PC-3 (cell line): ENCODE measurements at regions not wholly inside any gene's neighbourhood (a gene's known extent, or its start where the extent isn't known, plus 50 kb on each side); places are given as distances from the start of the nearest gene placed in this dataset.

Source experiments
- ATAC-seq: fragments of 200-7000 bp; cut with Tn5 transposase; 2 replicates; pipeline ENCODE4 v1.9.1; 2020; ENCODE audit warnings: mild to moderate bottlenecking, moderate library complexity
- BruUV-seq: library from RNA; stranded (reverse); fragments of 400-500 nt; replicated peaks from 2 replicates; lab custom pipeline; 2021; lab: Mats Ljungman, UMichigan
- CTCF ChIA-PET: fragments of 300-600 bp; sonication (Branson Sonifier 250); formaldehyde crosslinking; loops from one replicate; lab custom pipeline; 2022; ENCODE audit warnings: antibody characterized with exemption; lab: Charles Lee
- POLR2A ChIA-PET: fragments of 300-600 bp; sonication (Branson Sonifier 250); formaldehyde crosslinking; loops from one replicate; lab custom pipeline; 2022; ENCODE audit warnings: antibody characterized with exemption; ENCODE audit not compliant: unreplicated experiment; lab: Charles Lee
- DNase-seq: peaks from one replicate; pipeline ENCODE4 v3.0.0-alpha.2; 2015
- H2AFZ ChIP-seq: fragments of 300-600 bp; sonication (generic); 2 replicates; pipeline ENCODE4 v1.6.0; 2016; ENCODE audit warnings: antibody characterized with exemption, low read length
- H3F3A ChIP-seq: fragments of 300-600 bp; sonication (generic); one replicate; pipeline ENCODE4 v1.6.0; 2017; ENCODE audit warnings: antibody characterized with exemption, low read length, control low read depth, mild to moderate bottlenecking; ENCODE audit not compliant: unreplicated experiment
- H3K27ac ChIP-seq: fragments of 300-600 bp; sonication (generic); 2 replicates; pipeline ENCODE4 v1.5.1; 2016; ENCODE audit warnings: mild to moderate bottlenecking, low read length
- H3K27me3 ChIP-seq: fragments of 300-600 bp; sonication (generic); 2 replicates; pipeline ENCODE4 v1.6.1; 2016; ENCODE audit warnings: low read length, mixed read lengths
- H3K36me3 ChIP-seq: fragments of 300-600 bp; sonication (generic); 2 replicates; pipeline ENCODE4 v1.6.1; 2016; ENCODE audit warnings: low read depth, mixed run types, low read length, mixed read lengths
- H3K4me1 ChIP-seq: fragments of 300-600 bp; sonication (generic); 2 replicates; pipeline ENCODE4 v1.5.1; 2016; ENCODE audit warnings: low read length; ENCODE audit not compliant: insufficient read depth
- H3K4me2 ChIP-seq: fragments of 300-600 bp; sonication (generic); 2 replicates; pipeline ENCODE4 v1.6.0; 2016; ENCODE audit warnings: low read length
- H3K4me3 ChIP-seq: fragments of 300-600 bp; sonication (generic); 2 replicates; pipeline ENCODE4 v1.5.1; 2016; ENCODE audit warnings: mild to moderate bottlenecking, low read length, mixed read lengths
- H3K79me2 ChIP-seq: fragments of 300-600 bp; sonication (generic); 2 replicates; pipeline ENCODE4 v1.6.1; 2017; ENCODE audit warnings: low read length, mixed read lengths
- H3K9ac ChIP-seq: fragments of 300-600 bp; sonication (generic); 2 replicates; pipeline ENCODE4 v1.6.0; 2016; ENCODE audit warnings: mild to moderate bottlenecking, low read length
- H3K9me2 ChIP-seq: fragments of 300-600 bp; sonication (generic); replicated peaks from 2 replicates; pipeline ENCODE4 v1.6.1; 2016; ENCODE audit warnings: mixed run types, low read length, mixed read lengths
- H3K9me3 ChIP-seq: fragments of 300-600 bp; sonication (generic); 2 replicates; pipeline ENCODE4 v1.6.1; 2016; ENCODE audit warnings: low read length, mixed read lengths
- H4K20me1 ChIP-seq: fragments of 300-600 bp; sonication (generic); 2 replicates; pipeline ENCODE4 v1.6.1; 2016; ENCODE audit warnings: low read length, mixed read lengths
- EZH2 ChIP-seq: fragments of 300-600 bp; sonication (generic); IDR thresholded peaks from one replicate; pipeline ENCODE4 v1.6.1; 2017; ENCODE audit warnings: antibody characterized with exemption, mild to moderate bottlenecking, low read length; ENCODE audit not compliant: unreplicated experiment
- EZH2phosphoT487 ChIP-seq: fragments of 300-600 bp; sonication (generic); IDR thresholded peaks from 2 replicates; pipeline ENCODE4 v1.6.1; 2018; ENCODE audit warnings: mild to moderate bottlenecking, antibody characterized with exemption, low read length, borderline replicate concordance
- intact Hi-C: fragments of 100-400 bp; cut with micrococcal nuclease; formaldehyde crosslinking; loops from 2 replicates; pipeline ENCODE4 v1.9.0; 2023
- TF ChIP-seq, protein P1 (sequence below): fragments of 300-600 bp; sonication (generic); conservative IDR thresholded peaks from 2 replicates; pipeline ENCODE4 v1.5.1; 2017; ENCODE audit warnings: antibody characterized with exemption, low read depth, mild to moderate bottlenecking, low read length

DNA sequence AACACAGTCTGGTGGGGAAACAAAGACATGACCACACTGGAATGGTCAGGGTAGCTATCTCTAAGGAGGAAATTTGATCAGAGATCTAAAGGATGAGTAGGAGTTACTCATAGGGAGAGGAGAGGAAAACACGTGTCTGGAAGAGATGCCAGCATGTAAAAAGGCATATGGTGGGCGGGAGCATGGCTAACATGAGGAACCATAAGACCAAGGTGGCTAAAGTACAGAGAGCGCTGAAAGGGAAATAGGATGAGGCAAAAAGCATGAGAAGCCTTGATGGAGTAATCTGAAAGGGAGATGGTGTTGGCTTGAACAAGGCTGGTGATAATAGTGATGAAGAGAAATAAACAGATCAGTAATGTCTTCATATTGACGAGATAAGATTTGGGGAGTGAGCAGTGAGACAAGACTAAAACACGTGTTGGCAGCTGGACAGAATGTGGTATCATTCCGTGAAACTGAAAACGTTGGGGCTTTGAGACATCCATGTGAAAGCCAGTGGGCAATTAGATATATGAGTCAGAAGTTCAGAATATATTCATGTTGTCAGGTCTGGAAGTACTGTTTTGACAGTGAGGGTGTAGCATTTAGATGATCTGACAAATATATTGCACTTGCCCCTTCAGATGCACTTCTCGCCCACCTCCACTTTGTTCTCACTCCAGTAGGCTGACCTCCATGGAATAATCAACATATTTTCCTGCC is 209.1 kb upstream of the KCNN2 start:
- H3K36me3 ChIP-seq = no peaks in the 10 kb centered on the region
- CTCF ChIA-PET = no interaction called here
- intact Hi-C loops = no loop called here
- H3K27ac ChIP-seq = no peak overlapping the region
- no peaks in the 10 kb centered on the region for H3K9me2 ChIP-seq
- DNase-seq = no peak
- H3K4me1 ChIP-seq = no peaks in the 10 kb centered on the region
- H3K4me2 ChIP-seq = no peak overlapping the region
- H3F3A ChIP-seq = no peaks in the 10 kb centered on the region
- H3K27me3 ChIP-seq = no peaks in the 10 kb centered on the region
- TF ChIP-seq EZH2phosphoT487 = no peak
- TF ChIP-seq, protein P1, sequence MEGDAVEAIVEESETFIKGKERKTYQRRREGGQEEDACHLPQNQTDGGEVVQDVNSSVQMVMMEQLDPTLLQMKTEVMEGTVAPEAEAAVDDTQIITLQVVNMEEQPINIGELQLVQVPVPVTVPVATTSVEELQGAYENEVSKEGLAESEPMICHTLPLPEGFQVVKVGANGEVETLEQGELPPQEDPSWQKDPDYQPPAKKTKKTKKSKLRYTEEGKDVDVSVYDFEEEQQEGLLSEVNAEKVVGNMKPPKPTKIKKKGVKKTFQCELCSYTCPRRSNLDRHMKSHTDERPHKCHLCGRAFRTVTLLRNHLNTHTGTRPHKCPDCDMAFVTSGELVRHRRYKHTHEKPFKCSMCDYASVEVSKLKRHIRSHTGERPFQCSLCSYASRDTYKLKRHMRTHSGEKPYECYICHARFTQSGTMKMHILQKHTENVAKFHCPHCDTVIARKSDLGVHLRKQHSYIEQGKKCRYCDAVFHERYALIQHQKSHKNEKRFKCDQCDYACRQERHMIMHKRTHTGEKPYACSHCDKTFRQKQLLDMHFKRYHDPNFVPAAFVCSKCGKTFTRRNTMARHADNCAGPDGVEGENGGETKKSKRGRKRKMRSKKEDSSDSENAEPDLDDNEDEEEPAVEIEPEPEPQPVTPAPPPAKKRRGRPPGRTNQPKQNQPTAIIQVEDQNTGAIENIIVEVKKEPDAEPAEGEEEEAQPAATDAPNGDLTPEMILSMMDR = no peak
- TF ChIP-seq EZH2 = no peak
- no peak overlapping the region for H3K9ac ChIP-seq
- H3K4me3 ChIP-seq = no peak overlapping the region
- no TSS peak for BruUV-seq
- no peak overlapping the region for H2AFZ ChIP-seq
- no peaks in the 10 kb centered on the region for H3K79me2 ChIP-seq
- POLR2A ChIA-PET = no interaction called here
- H3K9me3 ChIP-seq = 0 out of 2 replicates have a peak, but pooled peaks cover 13% of the 10 kb centered on the region
- ATAC-seq = no peak
- no peaks in the 10 kb centered on the region for H4K20me1 ChIP-seq

DNA sequence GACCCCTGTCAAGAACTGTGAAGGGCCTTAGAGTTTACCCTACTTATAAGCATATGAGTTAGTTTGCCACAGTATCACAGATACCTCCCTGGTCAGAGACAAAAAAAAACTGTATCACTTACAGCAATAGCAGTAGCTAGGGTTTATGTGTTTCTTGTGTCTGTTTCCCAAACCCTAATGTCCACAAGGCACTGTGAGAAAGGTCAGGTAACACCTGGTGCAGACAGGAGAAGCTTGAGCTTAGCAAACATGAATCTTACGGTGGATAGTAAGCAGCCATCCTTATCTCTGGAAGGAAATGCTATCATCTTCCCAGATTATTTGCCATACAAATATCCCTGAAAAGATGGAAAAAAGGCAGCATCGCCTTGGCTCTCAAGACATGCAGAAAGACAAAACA is 208.5 kb upstream of the KCNN2 start:
- no peaks in the 10 kb centered on the region for H3K79me2 ChIP-seq
- 0 out of 2 replicates have a peak, but pooled peaks cover 13% of the 10 kb centered on the region for H3K9me3 ChIP-seq
- no peak for ATAC-seq
- H3K9ac ChIP-seq = no peak overlapping the region
- BruUV-seq = no TSS peak
- intact Hi-C loops = no loop called here
- H3K9me2 ChIP-seq = no peaks in the 10 kb centered on the region
- TF ChIP-seq, protein P1 = no peak
- TF ChIP-seq EZH2 (no peak), EZH2phosphoT487 (no peak)
- no peak overlapping the region for H3K4me2 ChIP-seq
- ChIA-PET POLR2A (no interaction called here), CTCF (no interaction called here)
- no peaks in the 10 kb centered on the region for H3K4me1 ChIP-seq
- no peaks in the 10 kb centered on the region for H3F3A ChIP-seq
- no peaks in the 10 kb centered on the region for H3K36me3 ChIP-seq
- H2AFZ ChIP-seq = no peak overlapping the region
- no peaks in the 10 kb centered on the region for H4K20me1 ChIP-seq
- H3K4me3 ChIP-seq = no peak overlapping the region
- H3K27me3 ChIP-seq = no peaks in the 10 kb centered on the region
- no peak for DNase-seq
- no peak overlapping the region for H3K27ac ChIP-seq

DNA sequence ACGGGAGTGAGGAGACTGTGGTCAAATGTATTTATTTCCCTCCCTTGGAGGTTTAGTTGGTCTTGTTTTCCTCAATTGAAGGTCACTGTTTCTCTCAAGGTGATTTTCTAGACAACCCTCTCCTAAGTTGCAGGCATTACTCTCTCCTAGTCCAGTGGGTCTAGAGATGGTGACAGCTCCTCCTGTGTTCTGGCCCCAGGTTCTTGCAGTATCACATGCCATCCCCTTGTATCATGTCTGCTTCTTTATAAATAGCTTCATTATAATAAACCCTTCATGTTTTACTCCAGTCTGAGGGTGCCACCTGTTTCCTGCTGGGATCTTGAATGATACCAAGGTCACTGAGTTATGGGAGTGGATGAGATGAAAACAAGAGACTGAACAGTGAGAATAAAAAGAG is 208.0 kb upstream of the KCNN2 start:
- CTCF ChIA-PET = no interaction called here
- H3K36me3 ChIP-seq = no peaks in the 10 kb centered on the region
- POLR2A ChIA-PET = no interaction called here
- H4K20me1 ChIP-seq = no peaks in the 10 kb centered on the region
- DNase-seq = no peak
- no peaks in the 10 kb centered on the region for H3K27me3 ChIP-seq
- intact Hi-C loops = no loop called here
- no peak overlapping the region for H3K9ac ChIP-seq
- no peaks in the 10 kb centered on the region for H3K4me1 ChIP-seq
- no TSS peak for BruUV-seq
- H3K4me2 ChIP-seq = no peak overlapping the region
- no peaks in the 10 kb centered on the region for H3F3A ChIP-seq
- H2AFZ ChIP-seq = no peak overlapping the region
- H3K27ac ChIP-seq = no peak overlapping the region
- no peaks in the 10 kb centered on the region for H3K79me2 ChIP-seq
- TF ChIP-seq EZH2 = no peak
- TF ChIP-seq, protein P1 = no peak
- TF ChIP-seq EZH2phosphoT487 = no peak
- H3K9me2 ChIP-seq = no peaks in the 10 kb centered on the region
- no peak for ATAC-seq
- no peak overlapping the region for H3K4me3 ChIP-seq
- 0 out of 2 replicates have a peak, but pooled peaks cover 13% of the 10 kb centered on the region for H3K9me3 ChIP-seq
